H1 (cell line): ENCODE measurements at regions not wholly inside any gene's neighbourhood (a gene's known extent, or its start where the extent isn't known, plus 50 kb on each side); places are given as distances from the start of the nearest gene placed in this dataset.

ENCODE experiments used
- CTCF ChIA-PET: fragments of 300-600 bp; sonication (Branson Sonifier 250); formaldehyde crosslinking; loops from one replicate; lab custom pipeline; 2021; ENCODE audit not compliant: partially characterized antibody; lab: Charles Lee
- POLR2A ChIA-PET: fragments of 300-600 bp; sonication (Branson Sonifier 250); formaldehyde crosslinking; loops from one replicate; lab custom pipeline; 2021; ENCODE audit warnings: inconsistent platforms; ENCODE audit not compliant: partially characterized antibody; lab: Charles Lee
- DNase-seq, 2 experiments: peaks; one replicate each; pipeline versions ENCODE4 v3.0.0 to v3.0.0-alpha.2; 2010 to 2022; ENCODE audit warnings: low spot score in 2 of 2, low read depth in 1 of 2, mixed read lengths in 1 of 2
- FAIRE-seq: peaks from 2 replicates; lab custom pipeline; 2011; peaks lifted over from hg19 to GRCh38; lab: Jason Lieb, UNC
- H2AFZ ChIP-seq: 2 replicates; pipeline ENCODE4 v1.8.1; 2012; ENCODE audit warnings: low read length, inconsistent platforms
- H2AK5ac ChIP-seq: 2 replicates; pipeline ENCODE4 v1.6.1; 2013; ENCODE audit warnings: low read depth, low read length
- H2BK120ac ChIP-seq: replicated peaks from 2 replicates; pipeline ENCODE3; 2013; ENCODE audit warnings: low read depth, low read length, inconsistent platforms
- H2BK12ac ChIP-seq: 2 replicates; pipeline ENCODE4 v1.6.1; 2013; ENCODE audit warnings: low read depth, low read length
- H2BK15ac ChIP-seq: 2 replicates; pipeline ENCODE4 v1.6.1; 2013; ENCODE audit warnings: low read length
- H2BK20ac ChIP-seq: 2 replicates; pipeline ENCODE4 v1.6.1; 2013; ENCODE audit warnings: low read length
- H2BK5ac ChIP-seq: 2 replicates; pipeline ENCODE4 v1.6.1; 2013; ENCODE audit warnings: low read depth, low read length
- H3K14ac ChIP-seq: 2 replicates; pipeline ENCODE4 v1.6.1; 2013; ENCODE audit warnings: inconsistent platforms; ENCODE audit not compliant: insufficient read length
- H3K18ac ChIP-seq: 2 replicates; pipeline ENCODE4 v1.6.1; 2013; ENCODE audit warnings: low read length; ENCODE audit errors: extremely low read depth
- H3K23ac ChIP-seq: 2 replicates; pipeline ENCODE4 v1.6.1; 2013; ENCODE audit warnings: inconsistent platforms; ENCODE audit not compliant: insufficient read length
- H3K23me2 ChIP-seq: 2 replicates; pipeline ENCODE4 v1.6.1; 2013; ENCODE audit warnings: low read depth, low read length
- H3K27ac ChIP-seq: 2 replicates; pipeline ENCODE4 v1.6.1; 2011; ENCODE audit warnings: low read depth, low read length, inconsistent platforms
- H3K27me3 ChIP-seq, 4 experiments: replicated peaks in 1 of 4; 1 replicate in 1 of 4; 2 replicates in 3 of 4; pipeline versions ENCODE4 v1.6.1 to v1.8.1; 2011 to 2013; ENCODE audit warnings: low read length in 3 of 4, mild to moderate bottlenecking in 3 of 4, inconsistent platforms in 2 of 4, mixed read lengths in 2 of 4, moderate library complexity in 1 of 4; ENCODE audit not compliant: control insufficient read depth in 3 of 4, insufficient read depth in 3 of 4; ENCODE audit errors: extremely low read depth in 1 of 4
- H3K36me3 ChIP-seq, 4 experiments: 2 replicates each; pipeline versions ENCODE4 v1.6.1 to v1.8.1; 2011 to 2013; ENCODE audit warnings: mild to moderate bottlenecking in 4 of 4, low read length in 3 of 4, moderate library complexity in 2 of 4, control low read depth in 1 of 4, inconsistent platforms in 1 of 4; ENCODE audit not compliant: insufficient read depth in 4 of 4, control insufficient read depth in 2 of 4
- H3K4ac ChIP-seq: replicated peaks from 2 replicates; pipeline ENCODE3; 2013; ENCODE audit warnings: low read length, low read depth, mixed read lengths, inconsistent platforms; ENCODE audit not compliant: insufficient read length
- H3K4me1 ChIP-seq, 4 experiments: replicated peaks in 1 of 4; 1 replicate in 1 of 4; 2 replicates in 3 of 4; pipeline versions ENCODE4 v1.6.1 to v1.8.1; 2011 to 2013; ENCODE audit warnings: low read length in 3 of 4, inconsistent platforms in 2 of 4, mixed read lengths in 1 of 4; ENCODE audit not compliant: insufficient read depth in 4 of 4, control insufficient read depth in 3 of 4
- H3K4me2 ChIP-seq, 2 experiments: 2 replicates each; pipeline versions ENCODE4 v1.6.1 to v1.8.1; 2011 to 2013; ENCODE audit warnings: low read depth in 2 of 2, low read length in 2 of 2, control low read depth in 1 of 2, inconsistent platforms in 1 of 2, mild to moderate bottlenecking in 1 of 2; ENCODE audit not compliant: insufficient read depth in 1 of 2
- H3K4me3 ChIP-seq, 4 experiments: fragments of 200-600, 300-600 bp in 1 of 4; sonication (generic), shearing (Covaris generic), sonication (Bioruptor Twin) in 1 of 4; 2 replicates each; pipeline versions ENCODE4 v1.5.1 to v1.8.1; 2011 to 2016; ENCODE audit warnings: low read length in 4 of 4, low read depth in 3 of 4, control low read depth in 2 of 4, inconsistent platforms in 2 of 4, mild to moderate bottlenecking in 2 of 4, mixed read lengths in 1 of 4, moderate library complexity in 1 of 4; ENCODE audit not compliant: insufficient read depth in 2 of 4; ENCODE audit errors: extremely low read depth in 1 of 4
- H3K56ac ChIP-seq: replicated peaks from 2 replicates; pipeline ENCODE3; 2013; ENCODE audit warnings: low read depth, mild to moderate bottlenecking, mixed read lengths, low read length, inconsistent platforms; ENCODE audit not compliant: insufficient read length
- H3K79me1 ChIP-seq: 2 replicates; pipeline ENCODE4 v1.6.1; 2013; ENCODE audit warnings: low read depth, low read length, control low read depth
- H3K79me2 ChIP-seq, 2 experiments: 2 replicates each; pipeline versions ENCODE4 v1.6.1 to v1.8.1; 2012 to 2013; ENCODE audit warnings: low read length in 2 of 2, mild to moderate bottlenecking in 2 of 2, inconsistent platforms in 1 of 2; ENCODE audit not compliant: insufficient read depth in 2 of 2, control insufficient read depth in 1 of 2
- H3K9ac ChIP-seq, 4 experiments: replicated peaks in 1 of 4; 1 replicate in 1 of 4; 2 replicates in 3 of 4; pipeline versions ENCODE4 v1.6.1 to v1.8.1; 2011 to 2013; ENCODE audit warnings: low read depth in 3 of 4, low read length in 3 of 4, control low read depth in 2 of 4, mild to moderate bottlenecking in 2 of 4, moderate library complexity in 2 of 4, inconsistent platforms in 1 of 4; ENCODE audit errors: extremely low read depth in 1 of 4
- H3K9me3 ChIP-seq, 2 experiments: 2 replicates each; pipeline versions ENCODE4 v1.6.1 to v1.8.1; 2012 to 2013; ENCODE audit warnings: mild to moderate bottlenecking in 2 of 2, moderate library complexity in 2 of 2, control low read depth in 1 of 2, inconsistent platforms in 1 of 2, low read depth in 1 of 2, low read length in 1 of 2, mixed read lengths in 1 of 2; ENCODE audit not compliant: insufficient read depth in 2 of 2
- H4K20me1 ChIP-seq, 2 experiments: replicated peaks in 1 of 2; 2 replicates each; pipeline versions ENCODE3 to v1.8.1; 2011 to 2013; ENCODE audit warnings: inconsistent platforms in 2 of 2, low read length in 2 of 2, mild to moderate bottlenecking in 1 of 2; ENCODE audit not compliant: insufficient read depth in 2 of 2, control insufficient read depth in 1 of 2
- H4K5ac ChIP-seq: 2 replicates; pipeline ENCODE4 v1.6.1; 2013; ENCODE audit warnings: low read length, low read depth, mixed read lengths, inconsistent platforms; ENCODE audit not compliant: insufficient read length
- H4K8ac ChIP-seq: 2 replicates; pipeline ENCODE4 v1.8.0; 2013; ENCODE audit warnings: mild to moderate bottlenecking, moderate library complexity, low read length, inconsistent platforms; ENCODE audit not compliant: insufficient read depth; ENCODE audit errors: extremely low read depth
- H4K91ac ChIP-seq: replicated peaks from 2 replicates; pipeline ENCODE3; 2013; ENCODE audit warnings: low read length, mixed read lengths, inconsistent platforms; ENCODE audit not compliant: insufficient read length
- ATF2 ChIP-seq: IDR thresholded peaks from 2 replicates; pipeline ENCODE4 v1.6.1; 2012; ENCODE audit warnings: low read length, inconsistent platforms
- BCL11A ChIP-seq, 2 experiments: IDR thresholded peaks; one replicate each; pipeline ENCODE4 v1.6.1; 2011; ENCODE audit warnings: low read depth in 2 of 2, low read length in 2 of 2, mild to moderate bottlenecking in 2 of 2
- CREB1 ChIP-seq: IDR thresholded peaks from 2 replicates; pipeline ENCODE4 v1.6.1; 2012; ENCODE audit warnings: inconsistent platforms
- GABPA ChIP-seq: IDR thresholded peaks from 2 replicates; pipeline ENCODE4 v1.6.1; 2011; ENCODE audit warnings: mild to moderate bottlenecking, low read length, moderate library complexity, borderline replicate concordance; ENCODE audit not compliant: insufficient read depth
- HDAC2 ChIP-seq, 2 experiments: fragments of 300-600 bp in 1 of 2; sonication (generic) in 1 of 2; IDR thresholded peaks; 2 replicates each; pipeline ENCODE4 v1.6.1; 2011 to 2012; ENCODE audit warnings: low read depth in 2 of 2, low read length in 2 of 2, mild to moderate bottlenecking in 2 of 2, moderate library complexity in 2 of 2, borderline replicate concordance in 1 of 2, inconsistent platforms in 1 of 2
- KDM4A ChIP-seq: IDR thresholded peaks from one replicate; pipeline ENCODE4 v1.7.1; 2012; ENCODE audit warnings: low read depth, mild to moderate bottlenecking, moderate library complexity, low read length, inconsistent platforms; ENCODE audit not compliant: severe bottlenecking
- POLR2AphosphoS5 ChIP-seq: IDR thresholded peaks from 2 replicates; pipeline ENCODE4 v1.6.1; 2011; ENCODE audit warnings: low read depth, low read length
- SP1 ChIP-seq: IDR thresholded peaks from 2 replicates; pipeline ENCODE4 v1.6.1; 2011; ENCODE audit warnings: low read depth, low read length
- SP2 ChIP-seq: IDR thresholded peaks from 2 replicates; pipeline ENCODE4 v1.6.1; 2012; ENCODE audit warnings: mild to moderate bottlenecking, low read length, inconsistent platforms
- TAF7 ChIP-seq: optimal IDR thresholded peaks from 2 replicates; pipeline ENCODE3; 2011; ENCODE audit warnings: low read depth, mild to moderate bottlenecking, inconsistent platforms, low read length, moderate library complexity, borderline replicate concordance
- YY1 ChIP-seq: IDR thresholded peaks from 2 replicates; pipeline ENCODE4 v1.6.1; 2011; ENCODE audit warnings: low read depth, mild to moderate bottlenecking, low read length
- WGBS, 2 experiments: shearing (Covaris generic) in 1 of 2; methylation state at CpG; one replicate each; pipeline versions ENCODE4 v1.1.6 to v1.1.7; 2013 to 2015; ENCODE audit warnings: low lambda C conversion rate in 2 of 2, mixed read lengths in 2 of 2, inconsistent platforms in 1 of 2, low coverage in 1 of 2, missing lambda C conversion rate in 1 of 2; ENCODE audit not compliant: insufficient replicate concordance in 2 of 2, insufficient coverage in 1 of 2, insufficient read length in 1 of 2; ENCODE audit errors: extremely low coverage in 1 of 2, missing lambda C conversion rate in 1 of 2; 5-methylcytosine and 5-hydroxymethylcytosine counted together

DNA sequence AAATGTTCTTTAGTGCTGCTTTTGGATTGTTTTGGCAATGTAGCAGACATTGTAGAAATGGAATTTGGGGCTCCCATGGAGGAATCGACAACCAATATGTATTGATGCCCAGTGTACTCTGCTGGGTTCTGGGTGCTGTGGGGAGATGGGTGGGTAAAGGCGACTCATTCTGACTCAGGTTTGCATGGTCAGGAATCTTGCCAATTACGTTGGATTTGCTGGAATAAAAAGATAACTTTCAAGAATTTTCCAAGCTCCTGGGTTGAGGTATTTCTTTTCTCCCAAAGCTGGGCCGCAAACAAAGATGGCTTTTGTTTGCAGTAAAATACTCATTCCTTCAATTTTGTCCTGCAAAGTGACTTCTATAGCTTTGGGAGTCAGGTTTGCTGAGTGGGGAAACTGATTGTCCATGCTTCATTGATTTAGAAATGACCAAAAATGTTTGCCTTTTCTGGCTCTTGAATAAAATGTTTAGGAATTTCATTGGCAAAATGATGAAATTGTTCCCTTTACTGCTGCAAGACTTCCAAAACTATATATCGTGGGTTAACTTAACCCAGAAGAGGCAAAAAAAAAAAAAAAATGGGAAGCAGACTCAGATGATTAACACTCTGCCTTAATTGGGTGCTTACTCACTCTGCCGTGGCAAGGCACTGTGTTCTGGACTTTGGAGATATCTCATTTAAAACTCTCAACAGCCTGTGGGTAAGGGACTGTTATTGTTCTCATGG, 57.0 kb downstream of the RTL9 start:
- CTCF ChIA-PET: interaction anchor here (1.0 to 22.7 kb wide), 2 partner anchors 10 to 247 kb away, joined by 3 to 742 read pairs; no protein-coding TSS in a partner anchor
- Histone ChIP-seq H2BK5ac (no peak overlapping the region), H3K18ac (no peak overlapping the region), H4K8ac (no peak overlapping the region), H3K4ac (no peak overlapping the region)
- TF ChIP-seq HDAC2 (IDR thresholded peaks at IDR 0.05; ENCODE audit: borderline replicate concordance in 1 of 2, low read depth in 2 of 2, low read length in 2 of 2) (no peak), YY1 (no peak), BCL11A (IDR thresholded peaks at IDR 0.05; ENCODE audit: low read depth in 2 of 2, low read length in 2 of 2) (no peak), KDM4A (no peak), CREB1 (no peak), SP1 (no peak), SP2 (no peak), TAF7 (no peak), POLR2AphosphoS5 (no peak), ATF2 (no peak), GABPA (no peak)
- TF ChIP-seq, all 59 proteins: peak for 0
- DNase-seq (no peak), FAIRE-seq (no peak)
- Histone ChIP-seq H2BK12ac (no peak overlapping the region), H4K5ac (no peak overlapping the region), H3K23me2 (no peaks in the 10 kb centered on the region), H3K27ac (no peak overlapping the region), H4K91ac (no peak overlapping the region), H3K14ac (no peak overlapping the region), H3K9me3 (no peaks in the 10 kb centered on the region), H3K4me1 (peaks cover 0 to 6% (median 1%) of the 10 kb centered on the region in 4 experiments; a peak in 3 of 7 replicates), H3K4me3 (no peak overlapping the region), H2BK120ac (no peak overlapping the region), H2AFZ (no peak overlapping the region), H2AK5ac (no peak overlapping the region), H4K20me1 (no peaks in the 10 kb centered on the region), H3K56ac (no peak overlapping the region), H3K36me3 (no peaks in the 10 kb centered on the region), H3K9ac (no peak overlapping the region), H3K4me2 (no peak overlapping the region), H2BK20ac (no peak overlapping the region), H2BK15ac (no peak overlapping the region), H3K23ac (no peak overlapping the region), H3K79me2 (no peaks in the 10 kb centered on the region), H3K79me1 (no peaks in the 10 kb centered on the region), H3K27me3 (no peaks in the 10 kb centered on the region)
- POLR2A ChIA-PET: no interaction called here
- 68% methylated on average over 5 of the region's 6 CpGs; no CpG with 5 or more reads in 1 of the 2 experiments for WGBS, 2 experiments
